T47D (cell line): ENCODE measurements at regions not wholly inside any gene's neighbourhood (a gene's known extent, or its start where the extent isn't known, plus 50 kb on each side); places are given as distances from the start of the nearest gene placed in this dataset.
"Not testable (repeated sequence)": the region's sequence is repeated elsewhere in the genome, so short reads cannot be mapped to it uniquely, and the experiment has no call there.

Experiments
- DNase-seq, 2 experiments: peaks; one replicate each; pipeline versions ENCODE4 v3.0.0 to v3.0.0-alpha.2; 2011 to 2012; ENCODE audit warnings: low read depth in 1 of 2, low spot score in 1 of 2
- JUND ChIP-seq: IDR thresholded peaks from 2 replicates; pipeline ENCODE4 v1.6.1; 2012; ENCODE audit warnings: low read depth
- in situ Hi-C: cut with HindIII; loops from 2 replicates; pipeline ENCODE4 v1.10.0; 2016; ENCODE audit warnings: low sequenced_read_pairs, low pct_unique_long_range_greater_than_20kb

DNA sequence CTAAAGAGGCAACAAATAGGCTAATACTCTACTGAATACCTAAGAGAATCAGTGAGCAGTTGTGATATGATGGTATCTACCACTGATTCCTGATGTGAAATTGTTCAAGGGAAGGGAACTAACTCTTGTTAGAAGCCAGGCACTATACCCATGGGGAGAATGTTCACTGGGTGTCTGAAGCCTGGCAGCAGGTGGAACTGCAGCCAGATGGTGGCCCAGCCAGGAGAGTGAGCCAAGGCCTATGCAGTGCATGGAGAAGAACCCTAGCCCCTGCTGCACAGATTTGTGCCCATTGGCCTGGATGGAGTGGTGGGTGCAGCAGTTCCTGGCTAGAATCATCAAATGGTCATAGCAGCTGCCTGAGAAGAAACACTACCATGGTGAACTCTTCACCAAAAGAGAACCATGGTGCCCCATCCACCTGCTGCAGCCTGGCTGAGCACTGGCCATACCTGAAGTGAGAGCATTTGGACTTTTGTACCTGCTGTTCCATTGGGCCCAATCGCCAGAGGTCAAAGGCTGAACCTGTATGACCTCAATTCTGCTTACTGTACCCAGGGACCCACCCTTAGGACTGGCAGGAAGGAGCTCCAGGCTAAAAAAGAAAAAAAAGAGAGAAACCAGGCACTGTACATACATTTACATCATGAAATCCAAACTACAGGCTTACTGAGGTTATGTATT, 118.8 kb upstream of the IVNS1ABP start:
- in situ Hi-C loops, result no loop called here
- no peak for DNase-seq
- TF ChIP-seq JUND, result no peak

- no peak for TF ChIP-seq JUND
- in situ Hi-C loops, result no loop called here
- DNase-seq, result no peak
Observed at GRCh38 chr1:185434721-185435120, 117.7 kb upstream of the IVNS1ABP start.

- in situ Hi-C loops, result no loop called here
- DNase-seq, result no peak
- TF ChIP-seq JUND, result no peak
Observed at GRCh38 chr1:185433667-185434066, 116.6 kb upstream of the IVNS1ABP start.

DNA sequence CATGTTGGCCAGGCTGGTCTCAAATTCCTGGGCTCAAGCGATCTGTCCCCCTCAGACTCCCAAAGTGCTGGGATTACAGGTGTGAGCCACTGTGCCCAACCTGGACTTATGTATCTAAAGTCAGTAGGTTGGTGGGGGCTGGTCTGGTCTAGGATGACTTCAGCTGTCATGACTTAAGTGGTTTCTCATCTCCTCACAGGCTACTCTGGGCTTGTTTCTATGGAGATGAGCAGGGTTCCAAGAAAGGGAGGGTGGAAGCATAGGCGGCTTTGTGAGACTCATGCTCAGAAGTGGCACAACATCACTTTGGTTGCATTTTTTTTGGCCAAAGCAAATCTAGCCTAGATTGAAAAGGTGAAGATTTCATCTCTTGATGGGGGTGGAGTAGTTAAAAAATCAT, 115.9 kb upstream of the IVNS1ABP start:
- in situ Hi-C loops, result no loop called here
- no peak for DNase-seq
- TF ChIP-seq JUND, result no peak

GRCh38 chr1:185431612-185432011, 114.6 kb upstream of the IVNS1ABP start:
- no peak for DNase-seq
- in situ Hi-C loops, result no loop called here
- TF ChIP-seq JUND, result no peak

DNA sequence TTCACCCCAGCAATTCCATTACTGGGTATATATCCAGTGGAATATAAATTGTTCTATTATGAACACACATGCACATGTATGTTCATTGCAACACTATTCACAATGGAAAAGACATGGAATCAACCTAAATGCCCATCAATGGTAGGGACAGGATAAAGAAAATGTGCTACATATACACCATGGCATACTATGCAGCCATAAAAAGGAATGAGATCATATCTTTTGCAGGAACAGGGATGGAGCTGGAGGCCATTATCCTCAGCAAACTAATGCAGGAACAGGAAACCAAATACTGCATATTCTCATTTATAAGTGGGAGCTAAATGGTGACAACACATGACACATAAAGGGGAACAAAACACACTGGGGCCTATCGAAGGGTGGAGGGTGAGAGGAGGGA, 112.6 kb upstream of the IVNS1ABP start:
- DNase-seq, in situ Hi-C loops: not testable (repeated sequence)

GRCh38 chr1:185427776-185428175, 110.7 kb upstream of the IVNS1ABP start:
- in situ Hi-C loops, result no loop called here
- no peak for DNase-seq
- TF ChIP-seq JUND, result no peak

GRCh38 chr1:185427264-185427663, 110.2 kb upstream of the IVNS1ABP start:
- in situ Hi-C loops, result no loop called here
- no peak for TF ChIP-seq JUND
- DNase-seq, result no peak

DNA sequence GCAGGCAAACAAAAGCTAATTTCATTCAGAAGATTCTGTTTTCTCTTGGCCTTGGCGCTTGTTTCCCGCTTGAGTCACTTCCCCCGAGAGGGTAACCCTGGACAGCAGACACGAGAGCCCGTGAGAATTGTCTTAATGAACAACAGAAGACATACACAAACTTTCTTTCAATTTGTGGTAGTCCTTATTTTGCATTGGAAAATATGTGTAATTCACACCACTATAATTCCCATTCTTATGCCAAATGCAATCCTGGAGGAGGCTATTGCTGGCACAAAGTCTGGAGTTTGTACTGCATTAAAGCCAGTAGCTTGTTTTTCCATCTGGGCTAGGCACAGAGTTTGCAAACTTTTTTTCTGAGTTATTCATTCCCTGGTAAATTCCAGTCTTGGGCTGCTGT, 109.8 kb upstream of the IVNS1ABP start:
- in situ Hi-C loops, result no loop called here
- DNase-seq, result no peak
- no peak for TF ChIP-seq JUND

GRCh38 chr1:185425163-185425562, 108.1 kb upstream of the IVNS1ABP start:
- TF ChIP-seq JUND, result no peak
- no peak for DNase-seq
- in situ Hi-C loops, result no loop called here

DNA sequence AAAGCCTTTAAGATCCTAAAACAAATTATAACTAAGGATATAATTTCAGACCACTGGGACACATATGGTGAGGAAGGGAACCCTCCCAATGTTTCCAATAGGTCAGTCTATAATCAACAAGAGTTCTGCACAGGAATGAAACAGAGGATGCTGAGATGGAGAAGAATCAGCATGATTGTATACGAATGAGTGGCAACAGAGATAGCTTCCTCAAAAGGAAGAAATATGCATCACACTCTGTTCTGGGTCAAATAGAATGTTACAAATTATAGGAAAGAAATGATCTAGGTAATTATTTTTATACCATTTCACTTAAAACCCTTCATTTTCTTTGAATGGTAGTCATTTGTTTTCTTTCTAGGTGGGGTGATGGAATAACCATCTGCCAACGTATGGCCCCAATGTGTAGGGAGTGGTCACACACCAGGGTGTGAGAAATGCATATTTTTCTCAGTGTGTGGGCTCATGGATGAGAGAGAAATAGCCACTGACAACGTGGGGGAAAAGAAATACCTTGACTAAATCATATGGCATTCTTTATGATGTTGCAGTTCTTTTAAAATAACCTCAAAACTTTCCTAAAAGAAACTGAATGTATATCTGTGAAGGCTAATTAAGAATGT, 104.6 kb upstream of the IVNS1ABP start:
- TF ChIP-seq JUND, result no peak
- in situ Hi-C loops, result no loop called here
- DNase-seq, result no peak

DNA sequence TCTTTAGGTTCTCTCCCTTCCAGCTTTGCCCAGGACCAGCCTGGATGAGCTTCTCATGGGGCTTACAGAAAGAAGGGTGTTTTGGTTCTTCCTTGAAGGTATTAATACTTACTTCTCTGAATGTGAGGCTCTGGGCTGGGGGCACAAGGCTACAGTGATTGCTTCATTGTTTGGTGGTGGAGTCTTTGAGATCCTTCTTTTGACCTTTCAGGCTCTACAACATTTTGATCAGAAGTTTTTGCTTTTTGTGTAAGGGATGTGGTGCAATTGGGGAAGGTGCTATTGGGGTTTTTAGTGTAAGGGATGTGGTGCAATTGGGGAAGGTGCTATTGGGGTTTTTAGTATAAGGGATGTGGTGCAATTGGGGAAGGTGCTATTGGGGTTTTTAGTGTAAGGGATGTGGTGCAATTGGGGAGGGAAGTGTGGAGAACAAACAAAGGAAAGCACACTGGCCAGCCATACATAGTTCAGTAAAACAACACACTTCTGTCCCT, 103.6 kb upstream of the IVNS1ABP start:
- DNase-seq, result no peak
- in situ Hi-C loops, result no loop called here

DNA sequence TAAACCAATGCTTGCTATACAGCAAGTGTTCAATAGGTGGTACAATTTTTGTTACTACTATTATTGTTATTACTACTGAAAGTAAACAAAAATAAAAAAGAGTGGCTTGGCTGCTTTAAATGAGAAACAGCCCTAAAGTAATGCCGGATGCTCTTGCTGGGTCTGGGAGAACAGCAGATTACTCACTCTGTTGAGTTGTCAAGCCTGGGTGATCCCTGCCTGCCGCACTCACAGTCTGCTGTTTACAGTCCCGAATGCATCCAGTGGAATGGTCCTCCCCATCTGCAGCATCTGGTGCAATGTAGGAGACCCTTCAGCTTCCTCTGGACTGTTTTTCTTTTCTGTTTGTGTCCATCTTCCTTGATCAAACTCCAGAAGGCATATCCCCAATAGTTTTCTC, 102.7 kb upstream of the IVNS1ABP start:
- in situ Hi-C loops, result no loop called here
- no peak for DNase-seq
- TF ChIP-seq JUND, result no peak

More for the DNA sequence above, 103.6 kb upstream of the IVNS1ABP start:
- TF ChIP-seq JUND, result no peak

- no peak for DNase-seq
- no peak for TF ChIP-seq JUND
- in situ Hi-C loops, result no loop called here
Observed at GRCh38 chr1:185418472-185418871, 101.4 kb upstream of the IVNS1ABP start.
